ENCODE measurements at regions not wholly inside any gene's neighbourhood (a gene's known extent, or its start where the extent isn't known, plus 50 kb on each side); places are given as distances from the start of the nearest gene placed in this dataset.

GRCh38 chr4:124321364-124321763 lies 391.2 kb downstream of the ANKRD50 start:
- no peak for DNase-seq (ENCODE audit: low read depth in 3 of 3)

- no peak for DNase-seq (ENCODE audit: low read depth in 3 of 3)
Observed at GRCh38 chr4:124322234-124323065, 390.1 kb downstream of the ANKRD50 start.

- no peak for DNase-seq (ENCODE audit: low read depth in 3 of 3)
Observed at GRCh38 chr4:124325690-124326089, 386.8 kb downstream of the ANKRD50 start.

- DNase-seq (ENCODE audit: low read depth in 3 of 3) = no peak
Observed at GRCh38 chr4:124329134-124329533, 383.4 kb downstream of the ANKRD50 start.

GRCh38 chr4:124330045-124330444 lies 382.5 kb downstream of the ANKRD50 start:
- DNase-seq (ENCODE audit: low read depth in 3 of 3) = no peak

GRCh38 chr4:124331781-124332180 lies 380.8 kb downstream of the ANKRD50 start:
- no peak for DNase-seq (ENCODE audit: low read depth in 3 of 3)

- no peak for DNase-seq (ENCODE audit: low read depth in 3 of 3)
Observed at GRCh38 chr4:124333466-124333865, 379.1 kb downstream of the ANKRD50 start.

GRCh38 chr4:124334119-124334518 lies 378.4 kb downstream of the ANKRD50 start:
- DNase-seq (ENCODE audit: low read depth in 3 of 3) = peak in 1 of 3 donors; percentile 1

- no peak for DNase-seq (ENCODE audit: low read depth in 3 of 3)
Observed at GRCh38 chr4:124337874-124338273, 374.7 kb downstream of the ANKRD50 start.

GRCh38 chr4:124343661-124344171 lies 368.8 kb downstream of the ANKRD50 start:
- DNase-seq (ENCODE audit: low read depth in 3 of 3) = no peak

GRCh38 chr4:124372916-124373315 lies 339.6 kb downstream of the ANKRD50 start:
- no peak for DNase-seq (ENCODE audit: low read depth in 3 of 3)

GRCh38 chr4:124386163-124386562 lies 326.4 kb downstream of the ANKRD50 start:
- DNase-seq (ENCODE audit: low read depth in 3 of 3) = no peak

- no peak for DNase-seq (ENCODE audit: low read depth in 3 of 3)
Observed at GRCh38 chr4:124386648-124387047, 325.9 kb downstream of the ANKRD50 start.

- no peak for DNase-seq (ENCODE audit: low read depth in 3 of 3)
Observed at GRCh38 chr4:124389591-124389990, 322.9 kb downstream of the ANKRD50 start.

GRCh38 chr4:124390861-124391260 lies 321.7 kb downstream of the ANKRD50 start:
- DNase-seq (ENCODE audit: low read depth in 3 of 3) = no peak

- no peak for DNase-seq (ENCODE audit: low read depth in 3 of 3)
Observed at GRCh38 chr4:124396333-124396732, 316.2 kb downstream of the ANKRD50 start.

GRCh38 chr4:124401606-124402005 lies 310.9 kb downstream of the ANKRD50 start:
- DNase-seq (ENCODE audit: low read depth in 3 of 3) = no peak

GRCh38 chr4:124409044-124409443 lies 303.5 kb downstream of the ANKRD50 start:
- no peak for DNase-seq (ENCODE audit: low read depth in 3 of 3)

GRCh38 chr4:124414276-124415040 lies 298.1 kb downstream of the ANKRD50 start:
- DNase-seq (ENCODE audit: low read depth in 3 of 3) = no peak

GRCh38 chr4:124415146-124415545 lies 297.4 kb downstream of the ANKRD50 start:
- no peak for DNase-seq (ENCODE audit: low read depth in 3 of 3)

GRCh38 chr4:124417371-124417770 lies 295.2 kb downstream of the ANKRD50 start:
- no peak for DNase-seq (ENCODE audit: low read depth in 3 of 3)

- no peak for DNase-seq (ENCODE audit: low read depth in 3 of 3)
Observed at GRCh38 chr4:124420166-124420695, 292.3 kb downstream of the ANKRD50 start.

- DNase-seq (ENCODE audit: low read depth in 3 of 3) = no peak
Observed at GRCh38 chr4:124423160-124423559, 289.4 kb downstream of the ANKRD50 start.

Data from stimulated activated CD4-positive, alpha-beta T cell treated with anti-CD3 and anti-CD28 coated beads, TNF-alpha, amount 100 ng/mL, for 48 hours (primary cell).